SK-N-MC (cell line): ENCODE measurements at regions not wholly inside any gene's neighbourhood (a gene's known extent, or its start where the extent isn't known, plus 50 kb on each side); places are given as distances from the start of the nearest gene placed in this dataset.
"Not testable (repeated sequence)": the region's sequence is repeated elsewhere in the genome, so short reads cannot be mapped to it uniquely, and the experiment has no call there.

ENCODE experiments used
- DNase-seq: peaks from one replicate; pipeline ENCODE4 v3.0.0-alpha.2; 2011; ENCODE audit warnings: low read depth, low spot score
- H3K27ac ChIP-seq: fragments of 200-600 bp; sonication (generic); 2 replicates; pipeline ENCODE4 v1.5.1; 2016; ENCODE audit warnings: mixed run types
- H3K36me3 ChIP-seq: fragments of 200-600 bp; sonication (generic); 2 replicates; pipeline ENCODE4 v1.6.1; 2017; ENCODE audit warnings: antibody characterized with exemption, low read length, mixed read lengths; ENCODE audit not compliant: insufficient read depth
- H3K4me3 ChIP-seq: fragments of 200-600 bp; sonication (generic); 2 replicates; pipeline ENCODE4 v1.5.1; 2016
- H3K9ac ChIP-seq: fragments of 200-600 bp; sonication (generic); 2 replicates; pipeline ENCODE4 v1.8.0; 2017; ENCODE audit warnings: mixed run types, mixed read lengths; ENCODE audit not compliant: insufficient read length
- H3K9me3 ChIP-seq: fragments of 200-600 bp; sonication (generic); 2 replicates; pipeline ENCODE4 v1.6.1; 2017; ENCODE audit warnings: low read depth, mild to moderate bottlenecking, antibody characterized with exemption, low read length, moderate library complexity, mixed read lengths
- EZH2 ChIP-seq: fragments of 200-600 bp; sonication (generic); IDR thresholded peaks from one replicate; pipeline ENCODE4 v1.6.1; 2017; ENCODE audit warnings: antibody characterized with exemption
- FOXP2 ChIP-seq: optimal IDR thresholded peaks from 2 replicates; pipeline ENCODE3; 2011; ENCODE audit warnings: mild to moderate bottlenecking, moderate library complexity; ENCODE audit not compliant: insufficient read depth; ENCODE audit errors: extremely low read length, control extremely low read depth
- POLR2AphosphoS5 ChIP-seq: IDR thresholded peaks from 2 replicates; pipeline ENCODE4 v1.6.1; 2012; ENCODE audit warnings: mild to moderate bottlenecking, low read depth, low read length, borderline replicate concordance

DNA sequence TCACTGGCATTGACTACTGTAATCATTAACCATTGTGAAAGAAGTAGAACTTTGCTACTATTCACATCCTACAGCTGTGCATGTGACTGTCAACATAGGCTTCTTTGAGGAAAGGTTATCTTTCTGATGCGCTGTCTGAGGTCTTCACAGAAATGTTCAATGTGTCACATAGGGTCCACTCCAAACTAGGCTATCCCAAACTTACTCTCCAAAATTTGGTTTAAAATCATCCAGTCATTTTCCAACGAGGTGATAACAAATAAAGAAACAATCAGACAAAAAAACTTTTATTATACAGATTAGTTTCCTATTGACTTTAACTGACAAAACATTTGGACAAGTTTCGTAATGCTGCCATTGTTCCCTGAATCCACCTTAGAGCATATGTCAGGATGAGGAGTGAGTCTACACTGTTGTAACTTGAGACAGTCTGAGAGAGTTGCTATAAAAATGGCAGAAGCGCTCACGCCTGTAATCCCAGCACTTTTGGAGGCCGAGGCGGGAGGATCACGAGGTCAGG, 511.6 kb downstream of the PLOD2 start:
- Histone ChIP-seq H3K4me3 (no peak overlapping the region), H3K9ac (no peak overlapping the region), H3K36me3 (no peaks in the 10 kb centered on the region), H3K27ac (no peak overlapping the region), H3K9me3 (no peaks in the 10 kb centered on the region)
- DNase-seq, result no peak
- TF ChIP-seq EZH2 (no peak), FOXP2 (no peak), POLR2AphosphoS5 (no peak)

DNA sequence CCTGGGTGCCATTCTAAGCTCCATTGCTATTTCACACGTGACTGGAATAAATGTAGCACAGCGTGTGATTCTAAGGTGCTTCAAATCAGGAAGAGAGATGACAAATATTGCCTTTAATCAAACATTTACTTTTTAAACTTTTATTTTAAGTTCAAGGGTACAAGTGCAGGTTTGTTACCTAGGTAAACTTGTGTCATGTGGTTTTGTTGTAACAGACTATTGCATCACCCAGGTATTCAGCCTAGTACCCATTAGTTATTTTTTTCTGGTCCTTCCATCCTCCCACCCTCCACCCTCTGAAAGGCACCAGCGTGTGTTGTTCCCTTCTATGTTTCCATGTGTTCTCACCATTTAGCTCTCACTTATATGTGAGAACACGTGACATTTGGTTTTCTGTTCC, 510.8 kb downstream of the PLOD2 start:
- Histone ChIP-seq H3K9ac (no peak overlapping the region), H3K9me3 (no peaks in the 10 kb centered on the region), H3K27ac (no peak overlapping the region), H3K36me3 (no peaks in the 10 kb centered on the region), H3K4me3 (no peak overlapping the region)
- DNase-seq, result no peak
- TF ChIP-seq FOXP2 (no peak), POLR2AphosphoS5 (no peak), EZH2 (no peak)

DNA sequence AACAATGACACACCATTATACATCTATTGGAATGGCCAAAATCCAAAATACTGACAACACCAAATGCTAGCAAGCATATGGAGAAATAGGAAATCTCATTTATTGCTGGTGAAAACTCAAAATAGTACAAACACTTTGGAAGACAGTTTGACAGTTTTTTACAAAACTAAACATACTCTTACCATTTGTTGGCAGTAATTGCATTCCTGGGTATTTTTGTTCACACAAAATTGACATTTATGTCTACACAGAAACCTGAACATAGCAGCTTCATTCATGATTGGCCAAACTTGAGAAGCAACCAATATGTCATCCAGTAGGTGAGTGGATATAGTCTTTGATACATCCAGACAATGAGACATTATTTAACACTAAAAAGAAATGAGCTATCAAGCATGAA, 489.9 kb downstream of the PLOD2 start:
- DNase-seq, result no peak
- TF ChIP-seq FOXP2 (no peak), POLR2AphosphoS5 (no peak), EZH2 (no peak)
- no peak overlapping the region for H3K4me3 ChIP-seq
- no peaks in the 10 kb centered on the region for H3K36me3 ChIP-seq
- no peak overlapping the region for H3K27ac ChIP-seq
- H3K9ac ChIP-seq, result no peak overlapping the region
- H3K9me3 ChIP-seq, result no peaks in the 10 kb centered on the region

GRCh38 chr3:145673838-145674237, 487.1 kb downstream of the PLOD2 start:
- DNase-seq, result no peak
- Histone ChIP-seq H3K9ac (no peak overlapping the region), H3K9me3 (no peaks in the 10 kb centered on the region), H3K4me3 (no peak overlapping the region), H3K27ac (no peak overlapping the region), H3K36me3 (no peaks in the 10 kb centered on the region)
- no peak for TF ChIP-seq POLR2AphosphoS5
- TF ChIP-seq FOXP2, result no peak
- no peak for TF ChIP-seq EZH2

DNA sequence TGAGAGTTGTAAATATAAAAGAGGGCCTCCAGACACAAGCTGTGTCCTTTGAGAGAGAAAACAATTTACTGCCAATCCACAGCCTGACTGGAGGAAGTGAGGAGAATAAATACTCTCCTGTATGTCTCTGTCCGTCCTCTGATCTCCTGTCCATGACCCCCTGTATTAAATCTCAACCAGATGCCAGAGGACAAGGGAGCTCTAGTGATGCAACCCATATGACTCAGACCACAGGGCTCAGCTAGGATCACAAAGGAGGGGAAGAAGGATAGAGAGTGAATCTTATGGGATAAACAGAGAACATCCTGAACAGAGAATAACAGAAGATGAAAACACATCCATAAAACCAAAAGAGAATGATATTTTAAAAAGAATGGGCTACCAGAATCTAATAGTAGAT, 482.6 kb downstream of the PLOD2 start:
- no peaks in the 10 kb centered on the region for H3K36me3 ChIP-seq
- no peak for DNase-seq
- TF ChIP-seq EZH2 (no peak), FOXP2 (no peak), POLR2AphosphoS5 (no peak)
- no peaks in the 10 kb centered on the region for H3K9me3 ChIP-seq
- H3K4me3 ChIP-seq, result no peak overlapping the region
- no peak overlapping the region for H3K27ac ChIP-seq
- H3K9ac ChIP-seq, result no peak overlapping the region

DNA sequence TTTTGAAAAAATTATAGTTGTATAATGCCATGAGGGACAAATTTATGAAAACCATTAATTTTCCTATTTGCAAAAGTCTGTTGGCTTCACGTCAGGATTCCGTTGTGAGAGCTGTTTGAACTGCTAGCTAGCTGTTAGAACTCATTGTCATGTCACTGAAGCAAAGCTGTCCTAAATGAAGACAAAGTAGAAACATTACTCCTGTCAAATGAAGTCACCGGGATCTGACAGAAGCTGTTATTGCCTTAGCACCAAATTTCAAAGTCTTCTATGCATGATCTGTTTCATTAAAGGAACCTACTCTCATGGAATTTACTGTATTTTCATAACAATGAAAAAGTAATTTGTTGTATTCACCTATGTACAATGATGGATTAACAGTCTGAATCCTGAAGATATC, 479.8 kb downstream of the PLOD2 start:
- TF ChIP-seq POLR2AphosphoS5 (no peak), EZH2 (no peak), FOXP2 (no peak)
- H3K9me3 ChIP-seq, result no peaks in the 10 kb centered on the region
- DNase-seq, result no peak
- no peak overlapping the region for H3K4me3 ChIP-seq
- H3K9ac ChIP-seq, result no peak overlapping the region
- H3K27ac ChIP-seq, result no peak overlapping the region
- no peaks in the 10 kb centered on the region for H3K36me3 ChIP-seq

DNA sequence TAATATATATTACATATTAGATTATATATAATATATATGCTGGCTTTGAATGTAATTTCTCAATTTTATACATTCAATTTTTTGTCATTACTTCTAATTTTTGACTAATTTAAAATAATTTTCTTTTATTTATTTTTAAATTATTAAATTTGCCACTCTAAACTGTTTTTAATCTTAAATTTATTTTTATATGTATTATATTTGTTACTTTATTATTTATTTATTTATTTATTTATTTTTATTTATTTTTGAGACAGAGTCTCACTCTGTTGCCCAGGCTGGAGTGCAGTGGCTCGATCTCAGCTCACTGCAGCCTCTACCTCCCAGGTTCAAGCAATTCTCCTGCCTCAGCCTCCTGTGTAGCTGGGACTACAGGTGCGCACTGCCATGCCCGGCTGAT, 473.0 kb downstream of the PLOD2 start:
- not testable (repeated sequence) for H3K9me3 ChIP-seq, H3K9ac ChIP-seq, DNase-seq, H3K27ac ChIP-seq, H3K4me3 ChIP-seq, H3K36me3 ChIP-seq

GRCh38 chr3:145692751-145693150, 468.2 kb downstream of the PLOD2 start:
- TF ChIP-seq FOXP2 (no peak), EZH2 (no peak), POLR2AphosphoS5 (no peak)
- no peak overlapping the region for H3K9ac ChIP-seq
- H3K9me3 ChIP-seq, result no peaks in the 10 kb centered on the region
- DNase-seq, result no peak
- no peaks in the 10 kb centered on the region for H3K36me3 ChIP-seq
- H3K4me3 ChIP-seq, result no peak overlapping the region
- no peak overlapping the region for H3K27ac ChIP-seq

- Histone ChIP-seq H3K27ac (no peak overlapping the region), H3K4me3 (no peak overlapping the region), H3K36me3 (no peaks in the 10 kb centered on the region), H3K9me3 (no peaks in the 10 kb centered on the region), H3K9ac (no peak overlapping the region)
- no peak for TF ChIP-seq POLR2AphosphoS5
- TF ChIP-seq FOXP2, result no peak
- no peak for TF ChIP-seq EZH2
- DNase-seq, result no peak
Observed at GRCh38 chr3:145696011-145696410, 465.0 kb downstream of the PLOD2 start.
